Posterior vena cava (tissue), 2 donors: ENCODE measurements at regions not wholly inside any gene's neighbourhood (a gene's known extent, or its start where the extent isn't known, plus 50 kb on each side); places are given as distances from the start of the nearest gene placed in this dataset.

Source experiments
- DNase-seq: peaks from one replicate; pipeline ENCODE4 v3.0.0-alpha.2; 2020; ENCODE audit warnings: low spot score
- intact Hi-C, 2 donors: fragments of 100-400 bp; cut with DNase I; formaldehyde crosslinking; loops; one replicate each; pipeline versions ENCODE4 v1.14.1 to v1.14.2; 2022 to 2023
- donor health status: DM: yes; HTN: yes; CAD: no.
- donor health status: DM: yes; HTN: yes; CAD: no.

DNA sequence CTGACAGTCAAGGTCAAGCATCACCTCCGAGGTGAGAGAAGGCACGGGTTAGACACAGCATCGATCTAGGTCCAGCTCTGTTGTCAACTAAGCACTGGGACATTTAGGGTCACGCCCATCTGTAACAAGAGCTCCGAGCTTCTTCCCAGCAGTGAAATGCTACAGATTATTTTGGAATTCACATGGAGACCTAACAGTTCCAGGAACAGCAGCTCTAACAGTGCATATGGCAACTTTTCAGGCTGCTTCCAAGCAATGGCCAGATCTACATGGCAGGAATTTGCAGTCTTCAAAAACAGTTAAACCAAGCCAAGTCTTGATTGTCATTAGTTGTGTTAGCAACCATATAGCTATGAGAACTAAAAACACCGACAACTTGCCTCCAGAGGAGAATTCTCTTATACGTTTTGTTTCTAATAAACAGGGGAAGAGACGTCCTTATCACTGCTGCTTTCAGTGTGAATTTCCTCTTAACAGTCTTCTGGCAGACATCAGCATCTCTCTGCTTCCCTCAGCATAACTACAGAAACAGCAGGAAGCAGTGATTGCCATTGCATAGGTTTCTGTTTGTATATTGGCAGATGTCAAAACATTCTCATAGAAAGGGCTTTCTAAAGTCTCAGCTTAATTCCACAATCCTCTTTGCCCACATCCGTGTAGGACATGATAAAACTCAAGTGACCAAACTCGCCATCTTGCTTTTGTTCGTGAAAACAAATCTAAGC, 242.1 kb upstream of the DAPK1 start:
- no peak for DNase-seq
- intact Hi-C loops, result loop anchor here in 1 of 2 donors (10.0 kb wide), 1 partner anchor 311 kb away; the partner anchor contains the start of gene GAS1

GRCh38 chr9:87256973-87257372, 240.7 kb upstream of the DAPK1 start:
- no peak for DNase-seq
- intact Hi-C loops, result loop anchor here in 1 of 2 donors (10.0 kb wide), 1 partner anchor 312 kb away; the partner anchor contains the start of gene GAS1

- peak; percentile 84 for DNase-seq
- intact Hi-C loops, result loop anchor here in 1 of 2 donors (10.0 kb wide), 1 partner anchor 315 kb away; the partner anchor contains the start of gene GAS1
Observed at GRCh38 chr9:87259543-87260518, 237.8 kb upstream of the DAPK1 start.

DNA sequence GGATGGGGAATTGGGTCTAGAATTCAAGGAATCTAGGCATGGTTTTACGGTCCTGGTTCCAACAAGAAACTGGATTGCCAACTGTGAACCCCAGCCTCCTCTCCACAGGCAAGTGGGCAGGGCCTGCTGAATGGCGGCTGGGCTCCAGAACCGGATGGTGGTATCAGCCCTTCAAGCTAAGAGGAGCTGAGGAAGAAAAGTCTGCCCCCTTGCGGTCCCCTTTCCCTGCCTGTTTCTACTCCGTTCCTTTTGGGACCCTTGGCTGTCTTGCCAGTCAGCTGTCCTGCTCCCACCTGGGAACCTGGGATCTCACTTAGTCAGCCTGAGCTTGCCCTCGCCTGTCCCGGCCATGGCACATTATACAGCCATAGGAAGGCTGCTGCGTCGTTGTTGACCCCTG, 234.4 kb upstream of the DAPK1 start:
- intact Hi-C loops, result no loop called here

GRCh38 chr9:87266697-87267096, 231.0 kb upstream of the DAPK1 start:
- intact Hi-C loops, result no loop called here
- DNase-seq, result no peak

More for the DNA sequence above, 234.4 kb upstream of the DAPK1 start:
- no peak for DNase-seq

DNA sequence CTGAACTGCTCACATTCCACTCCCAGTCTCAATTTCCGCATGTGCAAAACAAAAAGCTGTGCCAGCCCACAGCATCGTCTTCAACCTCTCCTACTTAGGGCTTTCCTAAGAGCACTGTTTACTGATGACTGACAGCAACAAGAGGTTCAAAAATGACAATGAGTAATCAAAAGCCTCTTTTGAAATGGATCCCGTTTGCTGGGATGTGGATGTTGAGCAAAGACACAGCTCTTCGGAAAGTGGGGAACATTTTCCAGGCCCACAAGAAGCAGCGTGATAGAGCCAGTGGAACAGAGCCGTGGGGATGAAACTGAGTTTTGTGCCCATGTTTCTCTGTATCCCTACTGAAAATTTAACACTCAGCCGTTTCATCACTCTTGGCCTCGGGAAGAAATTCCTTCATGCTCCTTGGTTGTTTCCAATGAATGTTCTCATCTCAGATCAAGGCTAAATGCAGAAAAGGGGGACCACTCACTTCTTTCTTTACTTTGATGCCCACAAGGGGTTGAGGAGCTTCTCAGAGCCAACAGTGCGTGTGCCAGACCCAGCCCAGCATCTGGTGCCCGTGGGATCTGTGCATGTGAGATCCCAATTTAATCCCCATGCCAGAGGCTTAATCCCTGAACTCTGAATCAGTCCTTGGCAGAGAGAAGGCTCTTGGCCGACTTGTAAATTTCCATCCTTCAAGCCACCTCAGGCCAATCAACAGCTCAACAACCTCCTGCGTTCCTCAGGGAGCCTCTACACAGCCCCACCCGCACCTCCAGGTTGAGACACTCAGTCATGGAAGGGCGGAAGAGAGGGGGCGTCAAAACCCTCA, 230.2 kb upstream of the DAPK1 start:
- intact Hi-C loops, result no loop called here
- DNase-seq, result peak; percentile 82

- DNase-seq, result no peak
- intact Hi-C loops, result no loop called here
Observed at GRCh38 chr9:87269296-87270176, 228.1 kb upstream of the DAPK1 start.

GRCh38 chr9:87270221-87270847, 227.3 kb upstream of the DAPK1 start:
- DNase-seq, result no peak

DNA sequence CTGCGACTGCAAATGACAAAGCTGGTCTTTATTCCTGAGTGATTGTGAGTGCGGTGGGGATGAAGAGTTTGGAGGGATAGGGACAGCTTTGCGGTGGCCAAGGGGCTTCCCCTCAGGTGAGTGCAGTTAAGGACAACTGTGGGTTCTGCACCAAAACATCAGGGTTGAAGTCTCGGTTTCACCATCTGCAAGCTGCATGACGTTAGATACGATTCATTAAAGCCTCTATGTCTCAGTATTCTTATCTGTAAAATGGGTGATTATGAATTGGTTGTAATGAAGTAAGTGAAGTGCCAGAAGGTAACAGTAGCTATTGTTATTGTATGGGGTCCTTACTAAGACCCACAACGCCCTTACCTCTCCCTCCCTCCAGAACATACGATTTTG, 226.8 kb upstream of the DAPK1 start:
- intact Hi-C loops, result no loop called here
- no peak for DNase-seq

More at GRCh38 chr9:87270221-87270847, 227.3 kb upstream of the DAPK1 start:
- intact Hi-C loops, result no loop called here

DNA sequence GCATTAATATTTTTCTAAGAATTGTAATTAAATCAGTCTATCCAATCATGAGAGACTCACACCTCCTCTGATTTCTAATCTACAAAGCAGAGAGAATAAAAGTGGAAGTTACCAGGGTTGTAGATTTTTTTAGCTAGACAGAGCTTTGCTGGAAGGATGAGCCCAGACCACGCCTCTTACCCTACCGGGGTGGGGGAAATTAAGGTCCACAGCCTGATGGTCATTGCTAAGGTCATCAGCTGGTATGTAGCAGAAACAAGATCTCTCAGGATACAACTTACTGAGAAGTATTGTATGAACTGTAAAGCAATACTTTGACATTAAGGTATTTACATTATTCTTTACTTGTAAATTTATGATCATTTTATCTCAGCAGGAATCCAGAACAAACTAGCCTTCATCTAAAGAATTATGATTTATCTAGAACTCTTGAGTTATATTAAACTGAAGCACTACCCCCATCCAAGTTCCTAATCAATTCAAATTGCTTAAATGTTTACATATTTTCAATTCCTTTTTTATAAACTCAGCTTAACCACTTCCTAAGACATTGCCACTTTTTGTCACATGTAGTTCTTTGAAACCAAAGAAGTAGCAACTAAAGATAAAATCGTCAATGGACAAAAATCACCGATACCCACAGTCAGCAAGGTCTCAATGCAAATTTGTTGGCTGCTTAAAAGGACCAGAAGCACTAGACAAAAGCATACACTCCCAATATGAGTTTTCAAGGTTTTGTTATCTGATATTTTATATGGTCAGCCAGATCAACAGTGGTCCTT, 225.8 kb upstream of the DAPK1 start:
- intact Hi-C loops, result no loop called here

DNA sequence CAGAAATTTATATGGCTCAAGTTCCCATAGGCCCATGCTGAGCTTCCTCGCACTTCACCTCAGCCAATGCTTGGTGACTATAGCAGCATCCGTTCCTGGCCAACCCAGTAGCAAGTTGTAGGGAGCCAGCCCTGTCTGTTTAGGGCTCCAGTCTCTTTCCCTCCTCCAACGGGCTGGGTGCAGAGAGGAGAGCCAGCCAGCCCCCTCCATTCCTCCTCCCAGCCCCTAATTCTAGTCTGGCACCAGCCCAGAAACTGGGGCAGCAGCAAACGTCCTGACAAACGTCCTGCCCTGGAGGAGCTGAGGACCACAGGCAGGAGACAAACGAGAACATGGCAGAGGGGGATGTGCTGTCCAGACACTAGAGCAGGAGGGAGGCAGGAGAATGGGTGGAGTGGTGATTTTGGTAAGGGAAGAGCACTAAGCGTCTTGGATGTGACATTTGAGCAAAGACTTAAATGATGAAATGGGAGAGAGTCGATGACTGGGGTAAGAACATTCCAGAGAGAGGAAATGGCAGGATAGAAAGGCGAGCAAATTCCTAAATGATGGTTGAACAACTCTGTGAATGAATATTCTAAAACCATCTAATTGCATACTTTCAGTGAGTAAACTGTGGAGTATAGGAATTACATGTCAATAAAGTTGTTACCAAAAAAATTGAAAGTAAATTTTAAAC, 222.5 kb upstream of the DAPK1 start:
- DNase-seq, result no peak
- intact Hi-C loops, result loop anchor here in 1 of 2 donors (5.0 kb wide), 1 partner anchor 1193 kb away; no protein-coding TSS in a partner anchor

More for the DNA sequence above, 225.8 kb upstream of the DAPK1 start:
- no peak for DNase-seq

DNA sequence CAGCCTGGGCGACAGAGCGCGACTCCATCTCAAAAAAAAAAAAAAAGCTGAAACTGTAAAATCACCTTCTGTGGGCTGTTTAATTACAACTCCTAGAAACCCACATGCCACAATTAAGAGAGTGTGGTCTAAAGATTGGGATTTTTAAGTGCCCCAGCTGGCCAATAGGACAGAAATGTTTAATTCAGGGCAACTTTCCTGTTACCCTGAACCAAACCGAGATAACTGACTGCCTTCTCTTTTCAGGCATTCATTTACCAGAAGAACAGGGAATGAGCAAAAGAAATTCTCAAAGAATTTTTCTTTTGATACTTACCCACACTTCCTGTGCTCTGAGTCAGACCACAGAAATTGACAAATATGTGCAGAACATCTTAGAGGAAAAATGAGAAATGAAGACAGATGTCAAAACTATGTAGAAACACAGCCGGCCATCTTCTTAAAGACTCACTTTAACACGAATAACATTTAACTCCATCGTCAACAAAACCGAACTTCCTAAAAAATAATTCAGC, 221.3 kb upstream of the DAPK1 start:
- DNase-seq, result no peak
- intact Hi-C loops, result loop anchor here in 1 of 2 donors (5.0 kb wide), 1 partner anchor 1194 kb away; no protein-coding TSS in a partner anchor

- no peak for DNase-seq
- intact Hi-C loops, result loop anchor here in 1 of 2 donors (5.0 kb wide), 1 partner anchor 1195 kb away; no protein-coding TSS in a partner anchor
Observed at GRCh38 chr9:87276851-87277261, 220.8 kb upstream of the DAPK1 start.

DNA sequence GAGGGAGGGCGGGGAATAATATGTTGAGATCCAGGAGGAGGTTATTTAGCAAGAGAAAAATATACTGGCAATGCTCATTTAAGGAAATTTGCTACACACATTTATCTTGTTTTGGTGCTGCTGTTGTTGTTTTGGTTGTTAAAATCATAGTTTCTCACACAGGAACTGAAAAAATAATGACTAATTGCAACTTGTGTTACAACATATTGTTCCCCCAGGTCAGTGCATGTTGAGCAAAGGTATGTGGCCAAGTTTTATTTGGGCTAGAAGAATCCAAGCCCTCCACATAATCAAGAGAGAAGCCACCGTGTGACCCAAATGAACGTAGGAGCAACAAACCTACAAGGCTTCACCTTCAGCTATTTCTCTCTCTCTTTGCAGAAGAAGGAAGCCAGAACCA, 220.3 kb upstream of the DAPK1 start:
- intact Hi-C loops, result loop anchor here in 1 of 2 donors (5.0 kb wide), 1 partner anchor 1195 kb away; no protein-coding TSS in a partner anchor
- DNase-seq, result no peak

DNA sequence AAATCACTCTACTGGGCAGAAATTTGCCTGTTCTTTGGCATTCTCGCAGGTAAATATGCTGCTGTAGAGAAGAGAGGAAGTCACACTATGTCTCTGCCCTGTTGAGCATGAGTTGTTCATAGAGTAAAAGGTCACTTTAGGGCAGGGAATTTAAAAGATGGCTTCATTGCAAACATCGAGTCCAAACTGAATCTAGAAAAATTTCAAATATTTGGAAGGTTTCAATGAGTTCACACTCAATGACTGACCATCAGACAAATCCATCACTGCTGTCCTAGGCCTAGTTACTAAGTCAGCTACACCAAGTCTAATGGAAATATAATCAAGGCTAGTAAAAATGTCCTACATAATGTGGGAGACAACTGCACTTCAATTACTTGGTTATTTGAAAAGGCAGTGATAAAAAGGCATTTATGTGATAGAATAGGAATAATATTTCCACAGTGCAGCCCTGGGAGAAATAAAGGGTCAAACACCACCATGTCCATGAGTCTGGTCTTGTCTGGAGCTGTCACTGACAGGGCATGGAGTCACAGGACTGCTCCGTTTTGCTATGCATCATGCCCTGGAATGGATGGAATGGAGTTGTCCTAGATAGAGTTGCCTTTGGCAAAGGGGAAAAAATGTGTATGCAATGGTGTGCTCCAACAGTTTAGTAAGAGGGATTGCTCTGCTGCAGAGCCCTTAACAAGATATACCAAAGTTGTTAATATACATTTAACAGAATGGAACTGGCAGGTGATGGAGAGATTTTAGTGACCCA, 218.5 kb upstream of the DAPK1 start:
- intact Hi-C loops, result loop anchor here in 1 of 2 donors (5.0 kb wide), 1 partner anchor 1197 kb away; no protein-coding TSS in a partner anchor
- DNase-seq, result no peak
